ENCODE measurements at regions not wholly inside any gene's neighbourhood (a gene's known extent, or its start where the extent isn't known, plus 50 kb on each side); places are given as distances from the start of the nearest gene placed in this dataset.

DNA sequence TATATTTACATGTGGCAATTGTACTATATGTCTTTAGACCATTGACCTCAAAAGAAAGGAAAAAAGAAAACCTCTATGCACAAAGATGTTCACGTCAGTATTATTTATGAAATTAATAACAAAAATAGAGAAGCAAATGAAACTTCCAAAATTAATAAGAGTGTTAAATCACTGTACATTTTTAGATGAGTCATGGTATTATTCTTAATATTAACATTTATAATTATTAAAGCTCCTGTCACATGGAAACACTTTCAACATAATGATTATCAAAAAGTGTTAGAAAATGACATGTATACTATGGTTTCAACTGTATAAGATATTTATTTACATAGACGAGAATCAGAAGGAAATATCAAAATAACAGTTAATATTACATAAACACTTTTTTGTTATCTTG, 324.9 kb upstream of the RUNX1 start:
- DNase-seq (ENCODE audit: low read depth in 2 of 2), result no peak

DNA sequence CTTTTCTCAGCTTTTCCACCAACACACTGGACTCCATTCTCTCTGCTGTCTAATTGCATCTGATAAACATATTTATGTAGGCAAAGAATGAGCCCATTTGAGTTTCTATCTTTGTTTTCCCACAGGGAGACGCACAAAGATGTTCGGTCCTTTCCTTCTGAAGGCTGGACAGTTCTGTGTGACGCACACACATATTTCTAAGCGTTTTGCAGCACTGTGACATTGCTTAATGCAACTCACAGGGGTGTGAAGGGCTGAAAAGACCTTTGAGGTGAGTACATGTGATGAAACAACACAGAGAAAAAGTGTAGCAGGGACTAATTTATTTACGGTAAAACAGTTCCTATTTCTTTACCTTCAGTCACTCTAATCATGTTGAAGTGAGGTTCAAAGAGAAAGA, 323.1 kb upstream of the RUNX1 start:
- no peak for DNase-seq (ENCODE audit: low read depth in 2 of 2)

DNA sequence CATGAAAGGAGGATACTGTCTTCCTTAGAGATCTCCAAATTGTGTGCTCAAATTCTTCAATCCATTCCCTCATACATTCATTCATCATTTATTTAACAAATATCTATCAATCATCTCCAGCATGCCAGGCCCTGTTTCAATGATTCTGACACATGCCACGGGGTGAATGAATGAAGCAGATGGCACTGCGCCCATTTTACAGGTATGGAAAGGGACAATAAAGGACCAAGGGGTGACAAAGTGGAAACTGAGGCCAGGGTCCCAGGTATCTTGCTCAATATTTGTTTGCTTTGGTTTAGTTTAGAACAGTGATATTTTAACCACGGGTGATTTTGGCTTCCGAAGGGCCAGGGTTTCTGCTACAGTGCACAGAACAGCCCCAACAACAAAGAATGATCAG, 321.6 kb upstream of the RUNX1 start:
- DNase-seq (ENCODE audit: low read depth in 2 of 2), result no peak

DNA sequence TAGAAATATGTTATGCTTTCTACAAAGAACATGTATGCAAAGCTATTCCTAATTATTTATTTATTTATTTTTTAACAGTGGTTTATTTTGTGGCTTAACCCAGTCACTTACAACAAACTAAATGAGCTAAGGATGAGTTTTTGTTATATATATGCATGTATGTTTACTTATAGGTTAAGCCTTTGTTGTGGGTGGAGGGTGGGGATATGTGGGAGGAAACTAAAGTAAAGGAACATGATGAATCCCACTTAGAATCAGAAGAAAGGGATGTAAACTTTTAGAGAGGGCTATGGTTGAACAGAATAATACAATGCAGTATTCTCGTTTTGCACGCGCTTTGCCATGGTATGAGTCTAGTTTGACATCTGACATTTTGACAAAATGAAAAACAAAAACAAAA, 321.0 kb upstream of the RUNX1 start:
- DNase-seq (ENCODE audit: low read depth in 2 of 2), result no peak

DNA sequence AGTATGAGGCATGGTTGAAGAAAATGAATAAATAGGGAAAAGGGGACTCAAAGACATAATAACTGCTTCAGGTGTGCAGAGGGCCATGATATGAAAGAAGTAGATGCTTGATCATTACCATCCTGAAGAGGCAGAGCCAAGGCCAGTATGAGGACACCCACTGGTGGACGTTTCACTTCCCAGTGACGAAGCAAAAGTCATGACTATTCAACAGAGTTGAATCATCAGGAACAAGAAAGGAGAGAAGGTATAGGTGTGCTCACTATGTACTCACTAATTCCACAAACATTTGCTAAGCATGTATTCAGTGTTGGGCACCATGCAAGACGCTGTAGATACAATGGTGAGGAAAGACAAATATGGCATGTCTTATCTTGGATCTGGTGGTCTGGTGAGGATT, 319.2 kb upstream of the RUNX1 start:
- no peak for DNase-seq (ENCODE audit: low read depth in 2 of 2)

DNA sequence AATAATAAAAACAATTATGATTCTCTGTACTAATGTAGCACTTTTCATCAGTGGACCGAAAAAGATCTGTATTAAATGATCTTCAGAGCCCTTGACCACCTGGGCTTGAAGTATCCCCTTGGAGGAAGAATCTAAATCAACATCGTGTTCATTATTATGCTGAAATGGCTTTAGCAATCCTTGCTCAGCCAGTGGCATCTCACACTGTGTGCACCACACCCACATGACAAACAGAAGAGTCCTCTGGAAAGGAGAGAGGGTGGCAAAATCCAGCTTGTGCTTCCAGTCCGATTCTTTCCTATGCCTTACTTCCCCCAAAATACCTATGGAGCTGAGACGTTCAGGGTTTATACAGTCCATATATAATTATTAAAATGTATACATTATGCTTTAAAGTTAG, 318.5 kb upstream of the RUNX1 start:
- no peak for DNase-seq (ENCODE audit: low read depth in 2 of 2)

DNA sequence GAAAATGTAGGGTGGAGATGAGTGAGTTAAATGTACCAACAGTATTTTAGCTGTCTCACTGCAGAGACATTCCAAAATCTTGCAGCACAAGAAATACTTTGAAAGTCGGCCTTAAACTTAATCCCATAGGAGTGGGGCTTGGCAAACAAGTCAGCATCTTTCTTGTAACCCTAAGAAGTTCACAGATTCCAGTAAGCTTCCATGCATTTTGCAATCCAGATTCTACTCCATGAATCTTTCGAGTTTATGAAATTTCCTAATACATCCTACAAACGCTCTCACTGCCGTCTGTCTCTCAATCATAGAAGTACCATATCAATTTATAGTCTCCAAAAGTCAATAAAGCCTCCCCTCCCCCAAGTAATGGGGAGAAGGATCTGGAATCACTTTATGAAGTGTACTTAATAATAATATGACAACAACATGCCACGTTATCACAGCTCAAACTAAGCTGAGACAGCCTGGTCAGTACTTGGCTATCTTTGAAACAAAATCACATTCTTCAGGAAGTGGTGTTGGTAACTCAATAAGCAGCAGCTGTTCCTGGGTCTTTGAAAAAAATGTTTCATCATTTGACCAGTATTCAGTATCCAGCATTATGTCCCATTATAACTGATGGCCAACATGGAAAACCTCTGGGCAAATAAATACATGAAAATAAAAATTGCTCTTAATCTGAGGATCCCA, 317.4 kb upstream of the RUNX1 start:
- DNase-seq (ENCODE audit: low read depth in 2 of 2), result no peak

DNA sequence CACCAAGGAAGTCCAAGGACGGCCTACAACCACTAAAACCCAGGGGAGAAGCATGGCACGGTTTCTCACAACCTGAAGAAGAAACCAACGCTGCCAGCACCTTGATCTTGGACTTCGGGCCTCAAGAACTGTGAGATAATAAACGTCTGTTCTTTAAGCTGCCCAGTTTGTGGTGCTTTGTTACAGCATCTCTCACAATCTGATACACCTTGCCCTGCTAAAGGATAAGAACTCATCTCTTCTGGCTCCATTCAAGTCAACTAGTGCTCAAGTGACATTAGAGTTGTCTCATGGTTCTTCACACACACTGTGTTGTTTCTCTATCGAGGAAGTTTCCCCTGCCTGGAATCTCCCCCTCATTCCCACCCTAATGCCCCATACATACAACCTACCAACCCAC, 314.4 kb upstream of the RUNX1 start:
- DNase-seq (ENCODE audit: low read depth in 2 of 2), result no peak

DNA sequence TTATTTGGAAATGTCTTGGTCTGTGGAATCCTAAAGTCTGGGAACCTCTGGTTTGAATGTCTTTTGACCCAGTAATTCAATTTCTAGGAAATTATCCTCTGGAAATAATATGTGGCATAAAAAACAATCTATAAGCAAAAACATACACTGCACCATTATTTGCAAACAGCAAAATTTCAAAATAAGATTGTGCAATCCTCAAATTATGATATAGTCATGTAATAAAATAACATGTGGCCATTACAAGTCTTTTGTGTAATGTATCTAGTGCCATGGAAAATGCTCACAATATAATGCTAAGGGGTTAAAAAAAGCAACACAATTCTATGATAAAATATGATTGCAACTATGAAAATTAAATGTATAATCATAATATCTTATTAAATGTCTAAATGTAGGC, 312.9 kb upstream of the RUNX1 start:
- DNase-seq (ENCODE audit: low read depth in 2 of 2), result no peak

DNA sequence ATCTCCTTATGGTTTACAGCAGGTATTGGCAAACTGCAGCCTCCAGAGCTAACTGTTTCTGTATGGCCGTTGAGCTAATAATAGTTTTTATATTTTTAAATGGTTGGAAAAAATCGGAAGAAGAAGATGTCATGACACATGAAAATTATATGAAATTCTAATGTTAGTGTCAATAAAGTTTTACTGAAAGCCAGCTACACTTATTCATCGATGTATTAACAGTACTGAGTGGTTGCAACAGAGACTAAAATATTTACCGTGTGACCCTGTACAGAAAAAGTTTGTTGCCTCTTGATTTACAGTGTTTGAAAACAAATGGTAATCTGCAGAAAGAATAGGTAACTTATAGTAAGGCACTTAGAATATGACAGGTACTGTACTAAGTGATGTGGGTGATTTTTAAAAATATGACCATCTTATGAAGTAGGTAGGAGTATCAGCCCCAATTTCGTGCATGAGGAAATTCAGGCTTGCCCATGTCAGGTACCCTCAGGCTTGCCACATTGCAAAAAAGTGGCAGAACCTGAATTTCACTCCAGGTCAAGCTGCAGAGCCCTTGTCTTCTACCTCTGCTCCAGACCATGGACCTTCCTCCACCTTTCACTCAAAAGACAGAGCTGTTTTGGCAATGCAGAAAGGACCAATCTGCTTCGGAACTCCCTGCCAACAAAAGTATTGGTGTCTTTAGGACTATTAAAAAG, 311.9 kb upstream of the RUNX1 start:
- no peak for DNase-seq (ENCODE audit: low read depth in 2 of 2)

DNA sequence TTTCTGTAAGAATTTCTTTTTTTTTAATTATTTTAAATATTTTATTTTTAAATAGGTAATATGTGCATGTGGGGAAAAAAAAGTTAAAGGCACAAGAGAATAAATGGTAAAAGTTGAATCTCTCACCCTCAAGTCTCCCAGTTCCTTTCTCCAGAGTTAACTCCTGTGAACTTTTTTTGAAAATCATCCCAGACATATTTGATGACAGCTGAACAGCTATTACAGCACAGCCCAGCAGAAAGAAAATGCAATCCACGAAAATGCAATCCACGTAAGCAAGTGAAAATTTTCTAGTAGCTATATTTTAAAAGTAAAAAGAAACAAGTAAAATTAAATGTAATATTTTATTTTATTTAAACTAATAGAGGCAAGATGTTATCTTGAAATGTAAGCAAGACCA, 310.0 kb upstream of the RUNX1 start:
- DNase-seq (ENCODE audit: low read depth in 2 of 2), result no peak

DNA sequence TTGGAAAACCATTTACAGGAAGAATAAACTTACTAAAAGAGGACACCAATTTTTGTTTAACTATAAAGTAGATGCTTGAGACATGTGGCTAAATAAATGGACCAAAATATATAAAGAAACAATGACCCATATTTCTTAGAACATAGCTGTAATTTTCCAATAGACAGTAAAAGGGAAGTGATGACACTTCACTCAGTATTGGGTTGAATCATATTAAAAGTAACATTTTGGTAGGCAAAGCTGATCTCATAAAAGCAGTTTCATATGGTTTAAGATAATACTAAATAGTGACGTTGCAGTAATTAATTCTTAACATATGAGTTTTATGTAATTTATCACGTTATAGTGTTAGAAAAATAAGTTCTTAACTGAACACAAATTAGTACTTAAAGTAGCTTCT, 308.9 kb upstream of the RUNX1 start:
- DNase-seq (ENCODE audit: low read depth in 2 of 2), result no peak

DNA sequence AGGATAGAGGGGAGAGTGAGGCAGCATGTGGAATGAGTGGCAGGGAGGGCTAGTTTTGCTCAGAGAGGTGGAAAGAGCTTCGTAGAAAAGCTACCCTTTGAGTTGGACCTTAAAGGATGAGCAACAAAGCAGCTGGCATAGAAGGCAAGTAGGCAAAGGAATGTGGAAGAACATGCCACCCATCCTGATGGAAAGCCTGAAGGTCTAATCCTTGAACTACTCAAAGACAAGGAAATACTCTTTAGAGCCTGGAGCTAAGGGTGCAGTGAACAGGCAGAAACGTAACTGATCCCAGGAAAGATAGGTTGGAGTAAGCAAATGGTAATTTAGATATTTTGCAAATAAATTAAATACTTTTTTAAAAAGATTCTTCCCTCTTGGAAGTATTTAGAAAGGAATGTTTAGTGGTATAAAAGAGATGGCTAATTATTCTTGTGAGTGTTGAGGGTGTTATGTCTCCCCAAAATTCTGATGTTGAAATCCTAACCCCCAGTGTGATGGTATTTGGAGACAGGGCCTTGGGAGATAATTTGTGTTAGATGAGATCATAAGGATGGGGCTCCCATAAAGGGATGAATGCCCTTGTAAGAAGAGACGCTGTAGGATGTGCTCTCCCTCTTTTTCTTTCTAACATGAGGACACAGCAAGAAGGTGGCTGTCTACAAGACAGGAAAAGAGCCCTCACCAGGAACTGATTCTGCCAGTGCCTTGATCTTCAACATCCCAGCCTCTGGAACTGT, 308.1 kb upstream of the RUNX1 start:
- no peak for DNase-seq (ENCODE audit: low read depth in 2 of 2)

DNA sequence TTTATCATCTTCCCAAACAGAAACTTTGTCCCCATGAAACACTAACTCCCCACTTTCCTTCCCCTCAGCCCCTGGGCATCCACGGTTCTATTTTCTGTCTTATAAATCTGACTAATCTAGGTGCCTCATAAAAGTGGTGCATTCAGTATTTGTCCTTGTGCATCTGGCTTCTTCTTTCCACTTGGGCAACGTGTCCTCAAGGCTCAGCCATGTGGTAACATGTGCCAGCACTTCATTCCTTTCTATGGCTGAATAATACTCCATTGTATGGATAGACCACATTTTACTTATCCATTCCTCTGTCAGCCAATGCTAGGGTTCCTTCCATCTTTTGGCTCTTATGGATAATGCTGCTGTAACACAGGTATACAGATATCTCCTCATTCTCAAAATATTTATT, 305.0 kb upstream of the RUNX1 start:
- DNase-seq (ENCODE audit: low read depth in 2 of 2), result no peak

DNA sequence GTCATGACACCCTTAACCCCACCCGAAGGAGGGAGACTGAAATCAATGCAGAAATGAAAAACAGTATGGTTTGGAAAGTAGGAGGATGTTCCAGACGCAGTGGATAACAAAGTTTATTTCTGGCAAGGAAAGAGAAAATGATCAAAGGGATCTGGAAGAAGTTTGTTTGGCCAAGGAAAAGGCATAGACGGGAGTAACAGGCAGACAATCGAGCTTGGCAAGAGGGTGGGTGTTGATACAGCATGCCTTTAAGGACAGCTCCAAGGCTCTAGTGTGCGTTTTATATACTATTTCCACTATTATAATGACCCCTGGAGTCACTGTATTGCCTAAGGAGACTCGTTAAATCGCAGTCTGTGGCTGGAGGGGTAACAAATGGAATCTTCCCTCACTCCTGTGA, 303.7 kb upstream of the RUNX1 start:
- DNase-seq (ENCODE audit: low read depth in 2 of 2), result no peak

DNA sequence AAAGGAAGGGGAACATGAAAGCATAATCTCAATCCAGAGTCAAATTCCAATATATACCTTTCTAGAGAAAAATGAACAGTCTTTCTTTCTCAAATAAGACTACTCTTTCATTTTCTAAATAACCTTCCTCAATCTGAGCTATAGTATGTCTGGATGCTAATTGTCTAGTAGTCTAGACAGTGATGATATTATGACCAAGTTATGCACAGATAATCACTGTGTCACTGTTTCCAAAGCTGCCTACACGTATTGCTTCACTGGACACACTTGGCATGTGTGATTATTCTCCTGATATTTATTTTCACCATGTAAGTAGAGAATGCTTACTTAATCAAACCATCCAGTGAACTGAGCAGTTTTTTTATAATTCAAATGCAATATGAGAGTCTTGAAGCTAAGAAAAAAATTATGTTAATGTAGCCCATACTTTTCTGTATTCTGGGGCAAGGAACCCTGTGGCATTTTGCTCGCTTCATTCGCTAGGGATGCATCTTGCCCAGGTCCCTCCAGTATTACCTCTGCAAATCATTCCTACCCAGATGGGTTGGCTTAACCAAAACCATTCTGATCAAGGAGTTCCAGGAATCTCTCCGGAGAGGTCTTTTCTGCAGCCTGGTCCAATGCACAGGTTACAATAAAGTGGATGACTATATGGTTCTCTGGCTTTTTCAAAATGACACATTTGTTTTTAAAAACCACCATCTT, 303.1 kb upstream of the RUNX1 start:
- no peak for DNase-seq (ENCODE audit: low read depth in 2 of 2)

DNA sequence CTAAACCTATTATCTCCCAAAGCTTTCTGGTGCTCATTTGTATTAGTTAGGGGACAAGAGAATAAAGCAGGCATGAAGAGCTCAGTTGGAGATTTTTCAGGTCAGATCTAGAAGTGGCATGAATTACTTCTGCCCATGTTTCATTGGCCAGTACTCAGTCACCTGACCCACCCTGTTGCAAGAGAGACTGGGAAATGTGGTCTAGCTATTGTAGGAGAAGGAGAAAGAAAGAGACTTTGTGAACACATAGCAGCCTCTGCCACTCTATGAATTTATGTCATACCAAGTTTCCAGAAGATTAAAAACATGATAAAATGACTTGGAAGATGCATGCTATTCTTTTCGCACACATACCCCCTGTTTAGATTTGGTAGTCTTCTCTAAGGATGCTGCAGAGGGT, 302.3 kb upstream of the RUNX1 start:
- no peak for DNase-seq (ENCODE audit: low read depth in 2 of 2)

DNA sequence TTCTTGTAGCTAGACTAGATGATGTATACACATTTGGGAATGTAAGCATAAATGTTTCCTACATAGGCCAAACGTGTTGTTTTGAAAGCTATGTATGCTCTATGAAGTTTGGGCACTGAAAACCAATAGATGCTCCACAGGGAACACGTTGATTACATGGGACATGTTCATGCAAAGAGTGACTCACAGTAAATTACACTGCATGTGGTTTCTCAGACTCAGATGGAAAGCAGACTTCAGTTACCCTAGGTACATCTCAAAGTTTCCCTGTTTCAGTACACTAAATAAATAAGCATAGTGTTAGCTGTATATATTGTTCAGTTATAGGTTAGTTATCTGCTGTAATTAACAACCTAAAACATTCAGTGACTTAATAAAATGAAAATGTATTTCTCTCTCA, 301.9 kb upstream of the RUNX1 start:
- DNase-seq (ENCODE audit: low read depth in 2 of 2), result no peak

DNA sequence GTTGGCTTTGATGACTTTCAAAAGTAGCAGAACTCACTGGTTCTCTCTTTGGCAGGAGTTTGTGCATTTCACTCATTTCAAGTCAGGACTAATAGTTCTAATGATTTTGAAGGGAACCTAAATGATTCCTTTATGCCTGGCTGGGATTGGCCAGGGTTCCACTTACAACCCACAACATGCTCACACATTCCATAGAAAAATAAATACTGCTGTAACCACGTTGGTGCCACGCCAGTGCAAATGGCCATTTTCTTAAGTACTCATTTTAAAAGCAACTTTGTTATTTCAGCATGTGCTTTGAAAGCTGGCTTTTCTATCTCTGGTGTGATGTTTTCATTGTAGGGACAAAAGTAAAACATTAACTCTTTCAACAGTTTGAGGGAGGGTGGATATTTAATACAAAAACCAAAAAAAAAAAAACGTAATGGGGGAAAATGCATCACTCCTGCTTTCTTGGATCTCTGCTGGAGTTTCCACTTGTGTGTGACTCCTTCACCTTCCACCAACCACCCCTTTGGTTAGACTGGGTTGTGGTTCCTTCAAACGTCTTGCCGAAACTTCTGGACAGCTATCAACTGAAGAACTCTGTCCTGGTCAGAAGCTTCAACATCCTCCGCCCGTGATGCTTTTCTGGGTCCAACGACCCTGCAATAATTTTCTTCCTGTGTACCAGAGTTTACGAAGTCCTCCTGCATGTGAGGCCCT, 300.4 kb upstream of the RUNX1 start:
- no peak for DNase-seq (ENCODE audit: low read depth in 2 of 2)

DNA sequence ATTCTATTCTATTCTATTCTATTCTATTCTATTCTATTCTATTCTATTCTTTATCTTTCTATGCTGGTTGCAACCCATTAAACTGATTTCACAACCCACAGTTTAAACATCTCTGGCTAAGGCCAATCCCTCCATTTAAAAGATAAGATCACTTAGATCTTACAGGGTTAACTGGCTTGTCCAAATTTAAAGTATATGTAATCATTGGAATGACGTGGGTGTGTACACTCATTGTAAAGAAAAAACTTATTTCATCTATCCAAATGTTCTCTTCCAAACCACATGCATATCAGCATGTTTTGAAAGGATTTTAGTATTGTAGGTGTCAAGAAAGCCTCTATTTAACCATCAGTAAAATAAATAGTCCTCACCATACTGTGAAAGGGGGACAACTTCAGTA, 299.6 kb upstream of the RUNX1 start:
- no peak for DNase-seq (ENCODE audit: low read depth in 2 of 2)

DNA sequence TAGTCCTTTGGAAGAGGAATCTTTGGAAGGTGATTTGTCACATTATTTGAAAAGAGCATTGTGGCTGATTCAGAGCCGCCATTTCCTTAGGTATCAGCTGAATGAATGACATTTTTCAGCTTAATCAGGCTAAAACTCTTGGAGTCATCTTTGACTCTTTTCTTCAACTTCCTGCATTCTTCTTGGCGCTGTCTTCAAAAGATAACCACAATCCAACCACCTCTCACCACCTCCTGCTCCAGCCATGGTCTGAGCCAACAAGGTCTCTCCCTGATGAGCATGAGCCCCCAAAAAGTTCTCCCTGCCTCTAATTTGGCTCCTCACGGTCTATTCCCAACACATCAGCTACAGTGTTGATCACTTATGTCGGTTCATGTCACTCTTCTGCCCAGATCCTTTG, 297.6 kb upstream of the RUNX1 start:
- DNase-seq (ENCODE audit: low read depth in 2 of 2), result no peak

DNA sequence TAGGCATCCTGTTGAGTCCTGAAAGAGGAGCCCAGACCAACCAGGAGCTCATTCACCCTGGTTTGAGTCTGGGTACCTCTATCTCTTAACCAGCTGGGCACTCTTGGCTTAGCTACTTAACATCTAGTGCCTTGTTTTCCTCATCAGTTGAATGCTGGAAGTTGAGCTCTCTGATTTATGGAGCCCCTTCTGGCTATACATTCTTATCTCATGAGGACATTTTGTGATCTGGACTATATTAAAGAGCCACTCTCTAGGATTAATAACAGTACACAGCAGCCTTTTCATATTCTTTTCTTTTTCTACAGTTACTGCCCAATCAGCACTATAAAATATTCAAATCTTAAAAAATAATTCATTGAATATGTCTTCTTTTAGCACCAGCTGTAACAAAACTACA, 296.9 kb upstream of the RUNX1 start:
- no peak for DNase-seq (ENCODE audit: low read depth in 2 of 2)

All from activated CD4-positive, alpha-beta T cell treated with anti-CD3 and anti-CD28 coated beads for 24 hours (primary cell).